GM19455 (cell line): ENCODE measurements at regions not wholly inside any gene's neighbourhood (a gene's known extent, or its start where the extent isn't known, plus 50 kb on each side); places are given as distances from the start of the nearest gene placed in this dataset.
"Not testable (repeated sequence)": the region's sequence is repeated elsewhere in the genome, so short reads cannot be mapped to it uniquely, and the experiment has no call there.

Source experiments
- ATAC-seq: cut with Tn5 transposase; IDR thresholded peaks from one replicate; pipeline ENCODE4 v1.9.1; 2021; ENCODE audit not compliant: unreplicated experiment

- ATAC-seq = no peak
These were observed 945.2 kb downstream of the GRID1 start for GRCh38 chr10:85421421-85421820.

DNA sequence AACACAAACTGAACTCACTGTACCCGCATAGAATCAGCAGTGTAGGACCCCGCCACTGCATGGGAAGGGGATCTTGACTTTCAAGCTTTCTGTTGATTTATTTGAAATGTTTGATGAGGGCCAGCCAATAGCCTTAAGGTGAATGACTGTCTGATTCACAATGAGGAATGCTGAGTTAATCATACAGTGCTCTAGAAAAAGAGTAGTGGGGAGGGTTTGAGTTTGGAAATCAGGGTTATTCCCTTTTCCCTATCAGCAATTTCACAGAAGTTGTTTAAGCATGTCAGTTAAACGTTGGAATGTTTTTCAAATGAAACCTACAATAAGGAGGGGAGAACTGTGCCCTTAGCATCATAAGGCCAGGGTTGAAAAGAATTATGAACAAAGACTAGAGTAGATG is 937.5 kb downstream of the GRID1 start:
- ATAC-seq = no peak

- ATAC-seq = no peak
These were observed 935.6 kb downstream of the GRID1 start for GRCh38 chr10:85430991-85431390.

DNA sequence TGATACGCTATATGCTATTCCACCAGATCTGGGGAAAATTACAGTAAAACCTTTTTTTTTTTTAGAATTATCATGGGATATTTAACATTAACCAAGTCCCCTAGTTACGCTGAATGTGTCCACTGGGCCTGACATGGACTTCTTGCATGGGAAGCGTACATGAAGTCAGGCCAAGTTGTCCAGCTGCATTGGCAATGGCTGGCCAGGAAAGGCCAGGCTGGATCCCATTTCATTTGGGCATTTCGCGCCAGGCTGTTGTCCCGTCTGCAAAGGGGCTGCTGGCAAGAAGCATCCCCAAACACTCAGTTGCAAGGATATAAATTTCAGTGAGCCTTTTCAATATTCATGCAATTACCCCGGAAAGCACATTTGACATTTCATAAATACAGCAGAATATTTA is 933.3 kb downstream of the GRID1 start:
- ATAC-seq = no peak

DNA sequence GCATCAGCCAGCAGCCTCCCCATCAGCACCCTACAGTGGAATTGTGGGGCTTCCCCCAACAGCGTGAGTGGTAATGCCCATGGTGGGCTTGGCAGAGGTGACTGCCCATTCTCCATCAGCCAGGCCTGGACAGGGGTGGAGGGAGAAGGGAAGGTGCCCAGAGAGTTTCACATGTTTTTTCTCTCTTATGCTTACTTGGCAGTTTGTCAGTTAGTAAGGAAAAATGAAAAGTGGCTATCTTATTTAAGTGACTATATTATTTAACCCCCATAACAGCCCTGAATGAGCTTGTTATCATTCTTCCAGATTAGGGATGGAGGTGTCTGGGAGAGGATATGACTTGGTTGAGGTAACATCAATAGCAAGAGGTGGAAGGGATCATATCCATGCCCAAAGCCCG is 921.7 kb downstream of the GRID1 start:
- ATAC-seq = no peak

DNA sequence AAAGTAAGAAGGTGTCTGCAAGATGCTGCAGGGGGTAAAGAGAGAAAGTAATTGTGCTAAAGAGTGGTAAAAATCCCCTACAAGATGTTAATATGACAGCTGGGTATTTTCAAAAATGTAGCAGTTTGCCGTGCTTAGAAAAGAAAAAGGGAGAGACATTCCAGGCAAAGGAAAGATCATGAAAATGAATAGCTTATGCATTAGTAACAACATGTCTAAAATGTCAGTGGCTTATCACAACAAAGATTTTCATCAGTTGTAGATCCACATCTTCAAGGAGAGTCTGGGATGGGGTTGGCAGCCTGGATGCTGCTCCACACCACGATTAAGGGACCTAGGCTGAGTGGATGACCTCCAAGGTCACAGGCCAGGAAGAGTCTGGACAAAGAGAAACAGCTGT is 920.9 kb downstream of the GRID1 start:
- ATAC-seq = no peak

DNA sequence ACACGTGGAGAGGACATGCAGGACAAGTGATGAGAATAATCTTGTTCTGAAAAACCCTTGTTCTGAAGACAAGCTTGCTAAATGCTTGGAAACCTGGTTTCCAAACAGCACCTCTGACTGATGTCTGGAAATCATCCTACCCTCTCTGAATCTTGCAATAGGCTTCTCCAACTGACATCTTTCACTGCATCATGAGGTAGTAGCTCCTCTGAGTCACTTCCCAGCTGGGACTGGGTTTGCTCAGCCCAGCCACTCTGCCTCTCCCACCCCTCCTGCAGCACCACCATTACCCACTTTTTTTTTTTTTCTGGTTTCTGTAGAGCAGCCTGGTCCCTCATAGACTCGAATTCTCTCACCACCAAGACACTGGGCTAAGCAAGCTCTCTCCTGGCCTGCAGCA is 919.8 kb downstream of the GRID1 start:
- ATAC-seq = no peak

- no peak for ATAC-seq
These were observed 918.9 kb downstream of the GRID1 start for GRCh38 chr10:85447690-85448089.

DNA sequence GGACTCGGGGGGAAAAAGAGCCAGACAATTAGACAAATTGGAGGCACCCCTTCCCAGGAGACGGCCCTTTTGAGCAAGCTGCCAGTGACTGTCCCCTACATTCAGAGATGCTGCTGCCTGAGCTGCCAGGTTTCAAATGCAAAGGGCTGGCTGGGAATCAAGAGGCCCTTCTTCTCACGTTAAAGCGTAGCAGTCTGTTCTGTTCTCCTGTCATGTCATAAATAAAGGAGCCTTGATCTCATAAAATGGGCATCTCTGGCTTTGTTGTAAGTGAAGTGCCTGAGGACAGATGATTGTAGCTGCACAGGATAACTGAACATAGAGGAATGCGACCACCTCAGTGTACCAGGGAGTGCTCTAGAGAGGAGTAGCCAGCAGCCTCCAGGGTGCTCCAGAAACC is 917.9 kb downstream of the GRID1 start:
- ATAC-seq = no peak

DNA sequence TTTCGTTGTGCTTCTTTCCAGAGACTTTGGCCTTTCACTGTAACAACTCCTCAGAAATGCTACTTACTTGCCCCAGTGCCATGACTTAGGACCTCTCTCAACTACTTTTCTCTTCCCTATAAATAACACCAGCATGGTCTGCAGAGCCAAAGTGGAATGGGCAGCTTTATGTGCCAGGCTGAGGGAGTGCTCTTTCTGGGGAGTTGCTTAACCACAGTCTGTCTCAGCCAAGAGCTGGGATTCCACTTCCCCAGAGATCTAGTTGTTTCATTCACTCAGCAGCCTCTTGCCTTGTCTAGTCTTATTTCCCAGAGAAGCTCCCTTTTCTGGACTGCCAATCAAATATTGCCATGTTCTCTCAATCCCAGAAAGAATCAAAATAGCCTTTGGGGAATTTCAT is 912.2 kb downstream of the GRID1 start:
- ATAC-seq = no peak

- no peak for ATAC-seq
These were observed 909.4 kb downstream of the GRID1 start for GRCh38 chr10:85457191-85457590.

- ATAC-seq = no peak
These were observed 908.3 kb downstream of the GRID1 start for GRCh38 chr10:85458324-85458723.

- ATAC-seq = no peak
These were observed 906.7 kb downstream of the GRID1 start for GRCh38 chr10:85459906-85460305.

GRCh38 chr10:85464336-85464735 is 902.3 kb downstream of the GRID1 start:
- ATAC-seq = no peak

- ATAC-seq = no peak
These were observed 888.6 kb downstream of the GRID1 start for GRCh38 chr10:85477979-85478378.

GRCh38 chr10:85490431-85490830 is 876.2 kb downstream of the GRID1 start:
- no peak for ATAC-seq

DNA sequence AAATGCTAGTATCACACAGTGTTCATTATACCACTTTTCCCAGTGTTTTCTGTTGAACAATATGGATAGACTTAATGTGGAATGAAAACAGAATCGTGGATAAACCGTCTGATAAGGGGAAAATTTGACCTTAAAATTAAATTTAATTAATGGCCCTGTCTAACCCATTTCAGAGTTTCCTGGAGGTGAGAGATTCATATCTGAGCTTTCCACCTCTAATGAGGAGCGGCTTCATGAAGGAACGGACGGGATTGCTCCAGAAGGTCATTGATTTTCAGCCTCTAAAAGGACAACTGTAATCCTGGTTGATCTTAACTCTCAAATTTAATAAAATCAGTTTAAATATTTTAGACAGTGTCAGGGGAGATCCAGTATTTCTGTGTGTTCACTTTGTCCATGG is 874.9 kb downstream of the GRID1 start:
- ATAC-seq = no peak

GRCh38 chr10:85492684-85493083 is 873.9 kb downstream of the GRID1 start:
- no peak for ATAC-seq

- no peak for ATAC-seq
These were observed 872.9 kb downstream of the GRID1 start for GRCh38 chr10:85493703-85494102.

- ATAC-seq = not testable (repeated sequence)
These were observed 862.0 kb downstream of the GRID1 start for GRCh38 chr10:85504641-85505040.

DNA sequence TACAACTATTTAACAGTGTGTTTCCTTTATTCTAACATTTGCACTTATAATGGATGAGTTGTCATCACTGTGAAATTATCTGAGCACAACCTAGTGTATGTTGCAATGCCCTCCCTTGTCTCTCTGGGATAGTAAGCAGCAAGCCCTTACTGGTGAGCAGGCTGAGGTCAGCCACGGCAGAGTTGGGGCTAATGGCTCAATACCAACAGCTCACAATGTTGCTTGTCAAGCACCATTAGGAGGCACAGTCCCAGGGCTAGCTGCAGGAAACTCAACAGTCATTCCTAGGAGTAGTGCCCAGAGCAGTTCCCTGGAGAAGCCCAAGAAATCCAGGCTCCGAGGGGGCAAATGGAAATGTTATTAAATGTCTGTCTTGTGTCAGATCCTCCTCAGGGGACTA is 858.4 kb downstream of the GRID1 start:
- no peak for ATAC-seq

GRCh38 chr10:85510682-85511081 is 855.9 kb downstream of the GRID1 start:
- no peak for ATAC-seq

DNA sequence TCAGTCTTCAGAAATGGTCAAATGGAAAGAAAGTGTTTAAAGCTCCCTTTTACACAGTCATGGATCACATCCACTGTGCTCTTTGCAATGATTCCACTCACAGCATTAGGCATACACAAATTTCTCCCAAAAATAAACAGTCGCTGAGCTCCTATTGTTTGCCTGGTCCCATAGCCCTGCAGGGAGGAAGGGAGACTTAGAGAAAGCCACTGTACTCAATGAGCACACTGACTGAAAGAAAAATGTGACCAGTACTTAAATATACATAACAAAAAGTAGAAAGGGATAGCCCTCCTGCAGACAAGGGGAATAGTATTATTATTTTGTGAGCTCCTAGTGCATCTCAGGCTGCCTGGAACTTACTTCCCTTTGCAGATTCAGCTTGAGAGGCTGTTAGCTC is 853.2 kb downstream of the GRID1 start:
- ATAC-seq = no peak

DNA sequence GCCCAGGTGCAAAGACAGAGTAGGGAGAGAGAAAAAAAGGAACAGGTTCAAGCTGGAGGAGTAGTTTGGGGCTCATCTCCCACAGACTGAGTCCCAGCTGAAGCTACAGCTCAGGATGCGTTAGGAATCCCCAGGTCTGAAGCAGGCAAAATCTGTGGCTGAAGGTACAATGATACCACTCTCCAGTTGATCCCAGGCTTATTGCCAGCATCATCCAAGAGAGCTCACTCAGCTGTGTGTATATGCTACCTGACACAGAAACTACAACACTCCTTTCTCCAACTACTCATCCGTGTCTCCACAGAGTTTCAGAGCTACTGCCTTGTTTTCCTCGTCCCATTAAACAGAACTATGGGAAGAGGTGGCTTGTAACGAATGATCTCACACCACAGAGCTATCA is 851.3 kb downstream of the GRID1 start:
- ATAC-seq = no peak
